Endothelial cell of umbilical vein (primary cell): ENCODE measurements at regions not wholly inside any gene's neighbourhood (a gene's known extent, or its start where the extent isn't known, plus 50 kb on each side); places are given as distances from the start of the nearest gene placed in this dataset.

Experiments
- BruUV-seq: library from RNA; stranded (reverse); fragments of 400-500 nt; replicated peaks from 2 replicates; lab custom pipeline; 2021; lab: Mats Ljungman, UMichigan
- CTCF ChIA-PET: fragments of 300-600, 350-600 bp; sonication (Branson Sonifier 250); formaldehyde crosslinking; loops from one replicate; lab custom pipeline; 2021; ENCODE audit warnings: antibody characterized with exemption, inconsistent platforms; lab: Charles Lee
- POLR2A ChIA-PET: fragments of 300-600, 350-600 bp; sonication (Branson Sonifier 250); formaldehyde crosslinking; loops from one replicate; lab custom pipeline; 2021; ENCODE audit warnings: antibody characterized with exemption, inconsistent platforms; lab: Charles Lee
- DNase-seq: peaks from one replicate; pipeline ENCODE4 v3.0.0-alpha.2; 2011; ENCODE audit warnings: low read depth, low spot score
- FAIRE-seq: peaks from 2 replicates; lab custom pipeline; 2011; peaks lifted over from hg19 to GRCh38; lab: Jason Lieb, UNC
- H2AFZ ChIP-seq: 2 replicates; pipeline ENCODE4 v1.6.0; 2012; ENCODE audit warnings: low read depth, low read length, control low read depth, inconsistent platforms
- H3K27ac ChIP-seq: 2 replicates; pipeline ENCODE4 v1.5.1; 2011; ENCODE audit warnings: low read depth, mild to moderate bottlenecking, control low read depth, low read length, moderate library complexity; ENCODE audit not compliant: insufficient read depth
- H3K27me3 ChIP-seq, 2 experiments: 2 replicates each; pipeline versions ENCODE4 v1.6.0 to v1.6.1; 2011; ENCODE audit warnings: low read length in 2 of 2, mixed read lengths in 1 of 2; ENCODE audit not compliant: control insufficient read depth in 2 of 2, insufficient read depth in 2 of 2
- H3K36me3 ChIP-seq, 2 experiments: 2 replicates in 1 of 2; 3 replicates in 1 of 2; pipeline ENCODE4 v1.5.1; 2011; ENCODE audit warnings: low read length in 2 of 2, mild to moderate bottlenecking in 1 of 2, moderate library complexity in 1 of 2; ENCODE audit not compliant: control insufficient read depth in 2 of 2, insufficient read depth in 2 of 2; ENCODE audit errors: extremely low read depth in 1 of 2
- H3K4me1 ChIP-seq: 3 replicates; pipeline ENCODE4 v1.5.1; 2011; ENCODE audit warnings: mild to moderate bottlenecking, low read length; ENCODE audit not compliant: control insufficient read depth, insufficient read depth; ENCODE audit errors: extremely low read depth
- H3K4me2 ChIP-seq: 2 replicates; pipeline ENCODE4 v1.6.1; 2011; ENCODE audit warnings: low read length, control low read depth, mixed read lengths; ENCODE audit not compliant: insufficient read depth
- H3K4me3 ChIP-seq, 3 experiments: fragments of 200-600 bp in 1 of 3; sonication (generic), shearing (Covaris generic) in 1 of 3; replicated peaks in 1 of 3; 2 replicates each; pipeline ENCODE4 v1.5.1; 2011 to 2016; ENCODE audit warnings: control low read depth in 3 of 3, low read length in 3 of 3, mild to moderate bottlenecking in 2 of 3, inconsistent platforms in 1 of 3, low read depth in 1 of 3, moderate library complexity in 1 of 3; ENCODE audit not compliant: insufficient read depth in 1 of 3
- H3K79me2 ChIP-seq: 2 replicates; pipeline ENCODE4 v1.6.0; 2012; ENCODE audit warnings: low read length, inconsistent platforms; ENCODE audit not compliant: control insufficient read depth, insufficient read depth
- H3K9ac ChIP-seq: replicated peaks from 2 replicates; pipeline ENCODE3; 2011; ENCODE audit warnings: low read length, control low read depth; ENCODE audit not compliant: insufficient read depth; ENCODE audit errors: extremely low read depth
- H3K9me1 ChIP-seq: replicated peaks from 3 replicates; pipeline ENCODE4 v1.6.0; 2011; ENCODE audit warnings: mild to moderate bottlenecking, low read length; ENCODE audit not compliant: control insufficient read depth, insufficient read depth; ENCODE audit errors: extremely low read depth
- H3K9me3 ChIP-seq: replicated peaks from 2 replicates; pipeline ENCODE4 v1.5.1; 2012; ENCODE audit warnings: low read length, inconsistent platforms; ENCODE audit not compliant: control insufficient read depth, insufficient read depth
- H4K20me1 ChIP-seq: replicated peaks from 2 replicates; pipeline ENCODE3; 2011; ENCODE audit warnings: mild to moderate bottlenecking, low read length; ENCODE audit not compliant: control insufficient read depth, insufficient read depth; ENCODE audit errors: extremely low read depth
- EZH2 ChIP-seq: IDR thresholded peaks from 2 replicates; pipeline ENCODE4 v1.6.1; 2012; ENCODE audit warnings: borderline replicate concordance, low read depth, mild to moderate bottlenecking, moderate library complexity, low read length, inconsistent platforms; ENCODE audit not compliant: severe bottlenecking
- FOS ChIP-seq: IDR thresholded peaks from 2 replicates; pipeline ENCODE4 v1.6.1; 2011; ENCODE audit warnings: mild to moderate bottlenecking, low read length, moderate library complexity, borderline replicate concordance; ENCODE audit not compliant: insufficient read depth
- GATA2 ChIP-seq: IDR thresholded peaks from 2 replicates; pipeline ENCODE4 v1.7.0; 2011; ENCODE audit warnings: low read depth, mild to moderate bottlenecking, moderate library complexity, mixed read lengths, low read length; ENCODE audit not compliant: insufficient read length, insufficient read depth
- JUN ChIP-seq: IDR thresholded peaks from 2 replicates; pipeline ENCODE4 v1.6.1; 2011; ENCODE audit warnings: borderline replicate concordance, low read depth; ENCODE audit not compliant: insufficient read length, insufficient read depth
- MYC ChIP-seq: IDR thresholded peaks from one replicate; pipeline ENCODE4 v1.6.1; 2011; ENCODE audit warnings: mild to moderate bottlenecking, low read depth, low read length
- POLR2A ChIP-seq: IDR thresholded peaks from 2 replicates; pipeline ENCODE4 v1.6.1; 2012; ENCODE audit warnings: low read depth, mild to moderate bottlenecking, control low read depth, low read length
- POLR2AphosphoS5 ChIP-seq: IDR thresholded peaks from 2 replicates; pipeline ENCODE4 v1.6.1; 2012; ENCODE audit warnings: low read depth, mild to moderate bottlenecking, control low read depth, low read length, moderate library complexity; ENCODE audit not compliant: insufficient read depth
- dilution Hi-C: fragments of 300-500 bp; cut with MboI; formaldehyde crosslinking; loops from one replicate; pipeline ENCODE4 v1.15.0; 2019; ENCODE audit warnings: low sequenced_read_pairs; ENCODE audit not compliant: extremely low pct_ligation_motif_present
- intact Hi-C: fragments of 100-400 bp; cut with micrococcal nuclease; formaldehyde crosslinking; loops from one replicate; pipeline ENCODE4 v1.10.0; 2022
- TF ChIP-seq, protein P1 (sequence below): IDR thresholded peaks from 2 replicates; pipeline ENCODE4 v1.6.1; 2011; ENCODE audit not compliant: insufficient read depth, insufficient read length
- TF ChIP-seq, protein P2 (sequence below), 2 donors: IDR thresholded peaks; 1 replicate in 1 of 2; 2 replicates in 1 of 2; pipeline ENCODE4 v1.5.1; 2011; ENCODE audit warnings: low read length in 2 of 2, mild to moderate bottlenecking in 2 of 2, moderate library complexity in 2 of 2, control low read depth in 1 of 2, inconsistent platforms in 1 of 2, low read depth in 1 of 2; ENCODE audit not compliant: insufficient read depth in 1 of 2; ENCODE audit errors: extremely low read depth in 1 of 2

DNA sequence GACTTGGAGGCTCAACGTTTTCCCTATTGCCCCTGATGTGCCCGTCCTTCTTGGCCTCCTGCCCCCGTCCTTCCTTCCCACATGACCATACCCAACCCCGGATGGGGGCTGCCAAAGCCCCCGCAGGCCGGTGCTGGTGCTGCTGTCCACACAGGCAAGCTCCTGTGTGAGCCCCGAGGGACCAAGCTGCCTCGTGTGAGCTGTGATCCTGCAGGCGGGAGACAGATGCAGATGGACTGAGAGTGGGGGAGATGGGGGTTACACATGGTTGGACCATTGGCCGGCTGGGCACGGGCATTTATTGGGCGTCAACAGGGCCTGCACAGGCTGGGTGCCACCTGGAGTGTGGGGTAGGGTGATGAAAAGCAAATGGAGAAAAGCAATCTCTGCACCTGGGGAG, 313.2 kb upstream of the B3GAT1 start:
- Histone ChIP-seq H3K9me3 (no peaks in the 10 kb centered on the region), H3K9ac (no peak overlapping the region), H3K4me3 (no peak overlapping the region), H3K27ac (no peak overlapping the region), H3K27me3 (no peaks in the 10 kb centered on the region), H3K4me1 (no peaks in the 10 kb centered on the region), H3K9me1 (no peaks in the 10 kb centered on the region), H2AFZ (no peak overlapping the region), H3K4me2 (no peak overlapping the region), H4K20me1 (no peaks in the 10 kb centered on the region), H3K79me2 (no peaks in the 10 kb centered on the region), H3K36me3 (no peaks in the 10 kb centered on the region)
- intact Hi-C loops (no loop called here), dilution Hi-C loops (no loop called here)
- no peak for TF ChIP-seq POLR2A
- TF ChIP-seq, protein P1, sequence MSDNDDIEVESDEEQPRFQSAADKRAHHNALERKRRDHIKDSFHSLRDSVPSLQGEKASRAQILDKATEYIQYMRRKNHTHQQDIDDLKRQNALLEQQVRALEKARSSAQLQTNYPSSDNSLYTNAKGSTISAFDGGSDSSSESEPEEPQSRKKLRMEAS: no peak
- TF ChIP-seq, protein P2, sequence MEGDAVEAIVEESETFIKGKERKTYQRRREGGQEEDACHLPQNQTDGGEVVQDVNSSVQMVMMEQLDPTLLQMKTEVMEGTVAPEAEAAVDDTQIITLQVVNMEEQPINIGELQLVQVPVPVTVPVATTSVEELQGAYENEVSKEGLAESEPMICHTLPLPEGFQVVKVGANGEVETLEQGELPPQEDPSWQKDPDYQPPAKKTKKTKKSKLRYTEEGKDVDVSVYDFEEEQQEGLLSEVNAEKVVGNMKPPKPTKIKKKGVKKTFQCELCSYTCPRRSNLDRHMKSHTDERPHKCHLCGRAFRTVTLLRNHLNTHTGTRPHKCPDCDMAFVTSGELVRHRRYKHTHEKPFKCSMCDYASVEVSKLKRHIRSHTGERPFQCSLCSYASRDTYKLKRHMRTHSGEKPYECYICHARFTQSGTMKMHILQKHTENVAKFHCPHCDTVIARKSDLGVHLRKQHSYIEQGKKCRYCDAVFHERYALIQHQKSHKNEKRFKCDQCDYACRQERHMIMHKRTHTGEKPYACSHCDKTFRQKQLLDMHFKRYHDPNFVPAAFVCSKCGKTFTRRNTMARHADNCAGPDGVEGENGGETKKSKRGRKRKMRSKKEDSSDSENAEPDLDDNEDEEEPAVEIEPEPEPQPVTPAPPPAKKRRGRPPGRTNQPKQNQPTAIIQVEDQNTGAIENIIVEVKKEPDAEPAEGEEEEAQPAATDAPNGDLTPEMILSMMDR (IDR thresholded peaks at IDR 0.05; ENCODE audit: extremely low read depth in 1 of 2, insufficient read depth in 1 of 2, low read depth in 1 of 2, low read length in 2 of 2): no peak
- no peak for TF ChIP-seq POLR2AphosphoS5
- TF ChIP-seq MYC: no peak
- no peak for TF ChIP-seq JUN
- TF ChIP-seq FOS: no peak
- no peak for DNase-seq
- no peak for FAIRE-seq
- ChIA-PET POLR2A (no interaction called here), CTCF (no interaction called here)
- no TSS peak for BruUV-seq

GRCh38 chr11:134724779-134725140, 312.7 kb upstream of the B3GAT1 start:
- H3K27ac ChIP-seq: no peak overlapping the region
- H4K20me1 ChIP-seq: no peaks in the 10 kb centered on the region
- intact Hi-C loops: no loop called here
- no peak overlapping the region for H2AFZ ChIP-seq
- no peak overlapping the region for H3K4me3 ChIP-seq
- TF ChIP-seq POLR2AphosphoS5 (no peak), JUN (no peak), POLR2A (no peak), GATA2 (no peak), MYC (no peak), EZH2 (no peak), FOS (no peak)
- TF ChIP-seq, protein P1: no peak
- TF ChIP-seq, protein P2 (IDR thresholded peaks at IDR 0.05; ENCODE audit: extremely low read depth in 1 of 2, insufficient read depth in 1 of 2, low read depth in 1 of 2, low read length in 2 of 2): no peak
- no peaks in the 10 kb centered on the region for H3K36me3 ChIP-seq
- no peak overlapping the region for H3K9ac ChIP-seq
- ChIA-PET CTCF (no interaction called here), POLR2A (no interaction called here)
- H3K79me2 ChIP-seq: no peaks in the 10 kb centered on the region
- H3K27me3 ChIP-seq: no peaks in the 10 kb centered on the region
- DNase-seq (no peak), FAIRE-seq (no peak)
- no peaks in the 10 kb centered on the region for H3K9me3 ChIP-seq
- dilution Hi-C loops: no loop called here
- BruUV-seq: no TSS peak
- no peaks in the 10 kb centered on the region for H3K9me1 ChIP-seq
- no peaks in the 10 kb centered on the region for H3K4me1 ChIP-seq
- H3K4me2 ChIP-seq: no peak overlapping the region
